ENCODE measurements at regions not wholly inside any gene's neighbourhood (a gene's known extent, or its start where the extent isn't known, plus 50 kb on each side); places are given as distances from the start of the nearest gene placed in this dataset.

- Histone ChIP-seq H3K4me1 (ENCODE audit: control insufficient read depth in 2 of 2, insufficient read depth in 2 of 2, low read length in 2 of 2) (no peaks in the 10 kb centered on the region), H3K27me3 (ENCODE audit: control insufficient read depth in 2 of 2, insufficient read depth in 2 of 2, low read length in 2 of 2) (no peaks in the 10 kb centered on the region), H3K27ac (ENCODE audit: low read depth, low read length) (no peak overlapping the region), H3K9me3 (ENCODE audit: control insufficient read depth in 2 of 3, low read length in 3 of 3) (no peaks in the 10 kb centered on the region), H3K36me3 (ENCODE audit: control insufficient read depth in 2 of 3, insufficient read depth in 3 of 3, low read length in 3 of 3) (no peaks in the 10 kb centered on the region), H3K4me3 (ENCODE audit: low read length) (no peak overlapping the region)
- no peak overlapping the region for H3K4me3 Mint-ChIP-seq
- H3K4me1 Mint-ChIP-seq, result peaks cover 0 to 1% (median 0%) of the 10 kb centered on the region in 7 donors
- POLR2A ChIA-PET, result no interaction called here
- H3K36me3 Mint-ChIP-seq, result no peaks in the 10 kb centered on the region
- peaks cover 0 to 3% (median 0%) of the 10 kb centered on the region in 11 donors for H3K9me3 Mint-ChIP-seq
- H3K27me3 Mint-ChIP-seq, result peaks cover 0 to 13% (median 5%) of the 10 kb centered on the region in 5 donors
- intact Hi-C loops (cut with micrococcal nuclease), result no loop called here
- CTCF ChIA-PET, result no interaction called here
- DNase-seq (no peak), ATAC-seq (no peak)
- H3K27ac Mint-ChIP-seq, result no peak overlapping the region
Observed at GRCh38 chr5:159536646-159537045, 206.4 kb upstream of the IL12B start.

DNA sequence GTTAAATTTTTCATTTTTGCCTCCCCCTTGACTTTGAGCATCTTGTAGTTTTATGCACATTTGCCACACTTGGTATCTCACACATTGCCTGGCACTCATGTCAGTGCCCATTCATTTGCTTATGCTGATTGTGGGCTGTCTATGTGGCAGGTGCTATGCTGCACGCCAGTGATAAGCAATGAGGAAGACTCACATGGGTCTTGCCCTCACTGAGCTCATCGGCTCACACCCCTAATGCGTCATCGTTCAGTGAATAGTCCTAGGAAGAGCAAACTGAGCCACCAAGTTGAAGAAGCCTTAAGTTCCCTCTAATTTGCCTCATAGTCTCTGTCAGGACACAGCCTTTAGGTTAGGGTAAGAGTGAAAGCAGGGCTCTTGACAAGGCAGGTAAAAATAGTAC lies 209.4 kb upstream of the IL12B start:
- intact Hi-C loops (cut with micrococcal nuclease), result no loop called here
- no peaks in the 10 kb centered on the region for H3K36me3 ChIP-seq (ENCODE audit: control insufficient read depth in 2 of 3, insufficient read depth in 3 of 3, low read length in 3 of 3)
- DNase-seq, result no peak
- Mint-ChIP-seq H3K9me3 (peaks cover 0 to 3% (median 0%) of the 10 kb centered on the region in 11 donors), H3K4me1 (peaks cover 0 to 1% (median 0%) of the 10 kb centered on the region in 7 donors), H3K36me3 (no peaks in the 10 kb centered on the region), H3K4me3 (no peak overlapping the region), H3K27me3 (peaks cover 5 to 26% (median 7%) of the 10 kb centered on the region in 5 donors), H3K27ac (no peak overlapping the region)
- POLR2A ChIA-PET, result no interaction called here
- H3K4me3 ChIP-seq (ENCODE audit: low read length), result no peak overlapping the region
- H3K9me3 ChIP-seq (ENCODE audit: control insufficient read depth in 2 of 3, low read length in 3 of 3), result no peaks in the 10 kb centered on the region
- no peak for ATAC-seq
- no peaks in the 10 kb centered on the region for H3K4me1 ChIP-seq (ENCODE audit: control insufficient read depth in 2 of 2, insufficient read depth in 2 of 2, low read length in 2 of 2)
- no peaks in the 10 kb centered on the region for H3K27me3 ChIP-seq (ENCODE audit: control insufficient read depth in 2 of 2, insufficient read depth in 2 of 2, low read length in 2 of 2)
- CTCF ChIA-PET, result no interaction called here
- H3K27ac ChIP-seq (ENCODE audit: low read depth, low read length), result no peak overlapping the region

DNA sequence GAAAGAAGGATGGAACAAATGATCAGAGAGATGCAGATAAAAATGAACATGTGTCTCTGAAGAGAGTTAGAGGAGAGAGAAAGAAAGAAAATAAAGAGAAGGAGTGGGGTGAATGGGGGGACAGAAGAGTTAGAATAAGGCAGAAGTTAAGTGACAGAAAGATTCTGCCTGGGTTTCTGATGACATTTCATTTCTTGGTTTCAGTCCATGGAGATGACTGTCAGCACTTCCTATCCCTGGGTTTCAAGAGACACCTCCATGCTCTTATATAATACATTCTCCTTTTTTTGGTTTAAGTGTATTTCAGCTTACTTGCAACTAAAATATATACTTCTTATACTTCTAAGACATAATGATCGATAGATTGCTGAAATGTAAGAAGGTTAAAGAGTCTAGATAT lies 213.0 kb upstream of the IL12B start:
- H3K36me3 ChIP-seq (ENCODE audit: control insufficient read depth in 2 of 3, insufficient read depth in 3 of 3, low read length in 3 of 3), result no peaks in the 10 kb centered on the region
- no peak for DNase-seq
- ATAC-seq, result no peak
- ChIA-PET POLR2A (no interaction called here), CTCF (no interaction called here)
- H3K4me3 Mint-ChIP-seq, result no peak overlapping the region
- peaks cover 5 to 28% (median 18%) of the 10 kb centered on the region in 5 donors for H3K27me3 Mint-ChIP-seq
- no peaks in the 10 kb centered on the region for H3K36me3 Mint-ChIP-seq
- no peak overlapping the region for H3K4me3 ChIP-seq (ENCODE audit: low read length)
- H3K27ac Mint-ChIP-seq, result no peak overlapping the region
- intact Hi-C loops (cut with micrococcal nuclease), result no loop called here
- peaks cover 0 to 9% (median 5%) of the 10 kb centered on the region in 11 donors for H3K9me3 Mint-ChIP-seq
- H3K27ac ChIP-seq (ENCODE audit: low read depth, low read length), result no peak overlapping the region
- no peaks in the 10 kb centered on the region for H3K4me1 Mint-ChIP-seq
- H3K4me1 ChIP-seq (ENCODE audit: control insufficient read depth in 2 of 2, insufficient read depth in 2 of 2, low read length in 2 of 2), result no peaks in the 10 kb centered on the region
- no peaks in the 10 kb centered on the region for H3K9me3 ChIP-seq (ENCODE audit: control insufficient read depth in 2 of 3, low read length in 3 of 3)
- H3K27me3 ChIP-seq (ENCODE audit: control insufficient read depth in 2 of 2, insufficient read depth in 2 of 2, low read length in 2 of 2), result no peaks in the 10 kb centered on the region

- no peaks in the 10 kb centered on the region for H3K4me1 Mint-ChIP-seq
- Histone ChIP-seq H3K36me3 (ENCODE audit: control insufficient read depth in 2 of 3, insufficient read depth in 3 of 3, low read length in 3 of 3) (no peaks in the 10 kb centered on the region), H3K27ac (ENCODE audit: low read depth, low read length) (no peak overlapping the region), H3K9me3 (ENCODE audit: control insufficient read depth in 2 of 3, low read length in 3 of 3) (no peaks in the 10 kb centered on the region), H3K27me3 (ENCODE audit: control insufficient read depth in 2 of 2, insufficient read depth in 2 of 2, low read length in 2 of 2) (no peaks in the 10 kb centered on the region), H3K4me1 (ENCODE audit: control insufficient read depth in 2 of 2, insufficient read depth in 2 of 2, low read length in 2 of 2) (no peaks in the 10 kb centered on the region), H3K4me3 (ENCODE audit: low read length) (no peak overlapping the region)
- ATAC-seq (no peak), DNase-seq (no peak)
- no peaks in the 10 kb centered on the region for H3K36me3 Mint-ChIP-seq
- intact Hi-C loops (cut with micrococcal nuclease), result no loop called here
- CTCF ChIA-PET, result no interaction called here
- POLR2A ChIA-PET, result no interaction called here
- peaks cover 5 to 28% (median 14%) of the 10 kb centered on the region in 5 donors for H3K27me3 Mint-ChIP-seq
- H3K27ac Mint-ChIP-seq, result no peak overlapping the region
- H3K9me3 Mint-ChIP-seq, result peaks cover 0 to 9% (median 5%) of the 10 kb centered on the region in 11 donors
- no peak overlapping the region for H3K4me3 Mint-ChIP-seq
Observed at GRCh38 chr5:159545156-159545555, 214.9 kb upstream of the IL12B start.

DNA sequence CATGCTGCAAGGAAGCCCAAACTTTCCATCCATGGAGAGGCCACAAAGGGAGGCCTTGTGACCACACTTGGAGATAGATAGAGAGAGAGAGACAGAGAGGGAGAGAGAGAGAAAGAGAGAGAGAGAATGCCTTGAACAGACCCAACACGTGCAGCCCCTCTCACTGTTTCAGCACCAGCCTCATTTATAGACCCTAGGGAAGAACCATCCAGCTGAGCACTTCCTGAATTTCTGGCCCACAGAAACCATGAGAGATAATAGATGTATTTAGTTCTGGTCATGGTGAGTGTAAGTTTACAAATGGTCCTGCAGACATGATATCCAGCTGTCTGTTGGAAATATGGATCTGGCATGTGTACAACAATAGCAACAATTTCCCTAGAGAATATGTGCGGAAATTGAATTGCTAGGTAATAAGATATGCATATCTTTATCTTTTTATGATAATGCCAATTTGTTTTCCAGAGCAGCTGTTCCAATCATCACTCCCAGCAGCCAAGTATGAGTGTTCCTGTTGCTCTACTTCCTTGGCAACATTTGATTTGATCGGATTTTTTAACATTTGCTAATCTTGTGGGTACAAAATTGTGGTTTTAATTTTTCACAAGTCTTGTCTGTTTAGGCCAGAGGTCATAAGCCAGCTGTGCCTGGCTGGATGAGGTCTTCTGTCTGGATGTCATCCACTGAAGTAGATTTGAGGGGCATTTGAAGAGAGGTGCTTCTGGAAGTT lies 217.3 kb upstream of the IL12B start:
- intact Hi-C loops (cut with micrococcal nuclease), result no loop called here
- ATAC-seq, result no peak
- H3K36me3 ChIP-seq (ENCODE audit: control insufficient read depth in 2 of 3, insufficient read depth in 3 of 3, low read length in 3 of 3), result no peaks in the 10 kb centered on the region
- DNase-seq, result no peak
- no peaks in the 10 kb centered on the region for H3K27me3 ChIP-seq (ENCODE audit: control insufficient read depth in 2 of 2, insufficient read depth in 2 of 2, low read length in 2 of 2)
- peak overlapping the region in 1 of 9 donors; percentile 23 for H3K27ac Mint-ChIP-seq
- H3K9me3 Mint-ChIP-seq, result peaks cover 0 to 9% (median 5%) of the 10 kb centered on the region in 11 donors
- peaks cover 5 to 21% (median 14%) of the 10 kb centered on the region in 5 donors for H3K27me3 Mint-ChIP-seq
- H3K4me3 Mint-ChIP-seq, result no peak overlapping the region
- no peak overlapping the region for H3K4me3 ChIP-seq (ENCODE audit: low read length)
- H3K27ac ChIP-seq (ENCODE audit: low read depth, low read length), result no peak overlapping the region
- CTCF ChIA-PET, result no interaction called here
- no peaks in the 10 kb centered on the region for H3K36me3 Mint-ChIP-seq
- H3K4me1 Mint-ChIP-seq, result no peaks in the 10 kb centered on the region
- H3K4me1 ChIP-seq (ENCODE audit: control insufficient read depth in 2 of 2, insufficient read depth in 2 of 2, low read length in 2 of 2), result no peaks in the 10 kb centered on the region
- POLR2A ChIA-PET, result no interaction called here
- no peaks in the 10 kb centered on the region for H3K9me3 ChIP-seq (ENCODE audit: control insufficient read depth in 2 of 3, low read length in 3 of 3)

DNA sequence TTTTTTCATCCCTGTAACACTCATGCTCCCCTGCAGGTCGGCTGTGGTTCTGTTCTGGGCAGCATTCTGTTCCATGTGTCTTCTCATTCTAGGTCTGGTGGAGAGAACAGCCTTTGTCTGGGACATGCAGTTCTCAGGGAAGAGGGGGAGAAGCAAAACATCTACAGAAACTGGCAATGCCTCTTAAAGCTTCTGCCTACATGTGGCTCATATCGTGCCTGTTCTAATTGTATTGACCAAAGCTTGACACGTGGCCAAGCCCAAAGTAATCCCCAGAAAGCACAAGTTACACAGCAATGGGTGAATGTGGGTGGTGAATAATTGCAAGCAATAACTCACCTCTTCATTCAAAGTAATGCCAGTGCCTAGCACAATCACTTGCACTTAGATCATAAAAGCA lies 218.2 kb upstream of the IL12B start:
- H3K36me3 ChIP-seq (ENCODE audit: control insufficient read depth in 2 of 3, insufficient read depth in 3 of 3, low read length in 3 of 3), result no peaks in the 10 kb centered on the region
- Mint-ChIP-seq H3K36me3 (no peaks in the 10 kb centered on the region), H3K9me3 (peaks cover 0 to 9% (median 5%) of the 10 kb centered on the region in 11 donors), H3K27me3 (peaks cover 5 to 19% (median 10%) of the 10 kb centered on the region in 5 donors), H3K4me3 (no peak overlapping the region), H3K4me1 (no peaks in the 10 kb centered on the region), H3K27ac (no peak overlapping the region)
- POLR2A ChIA-PET, result no interaction called here
- CTCF ChIA-PET, result no interaction called here
- ATAC-seq (no peak), DNase-seq (no peak)
- no peak overlapping the region for H3K27ac ChIP-seq (ENCODE audit: low read depth, low read length)
- no peaks in the 10 kb centered on the region for H3K4me1 ChIP-seq (ENCODE audit: control insufficient read depth in 2 of 2, insufficient read depth in 2 of 2, low read length in 2 of 2)
- no peaks in the 10 kb centered on the region for H3K9me3 ChIP-seq (ENCODE audit: control insufficient read depth in 2 of 3, low read length in 3 of 3)
- H3K27me3 ChIP-seq (ENCODE audit: control insufficient read depth in 2 of 2, insufficient read depth in 2 of 2, low read length in 2 of 2), result no peaks in the 10 kb centered on the region
- intact Hi-C loops (cut with micrococcal nuclease), result no loop called here
- no peak overlapping the region for H3K4me3 ChIP-seq (ENCODE audit: low read length)

GRCh38 chr5:159549046-159549445 lies 218.8 kb upstream of the IL12B start:
- POLR2A ChIA-PET, result no interaction called here
- DNase-seq (no peak), ATAC-seq (no peak)
- Histone ChIP-seq H3K9me3 (ENCODE audit: control insufficient read depth in 2 of 3, low read length in 3 of 3) (no peaks in the 10 kb centered on the region), H3K36me3 (ENCODE audit: control insufficient read depth in 2 of 3, insufficient read depth in 3 of 3, low read length in 3 of 3) (no peaks in the 10 kb centered on the region), H3K4me3 (ENCODE audit: low read length) (no peak overlapping the region), H3K27ac (ENCODE audit: low read depth, low read length) (no peak overlapping the region), H3K4me1 (ENCODE audit: control insufficient read depth in 2 of 2, insufficient read depth in 2 of 2, low read length in 2 of 2) (no peaks in the 10 kb centered on the region), H3K27me3 (ENCODE audit: control insufficient read depth in 2 of 2, insufficient read depth in 2 of 2, low read length in 2 of 2) (no peaks in the 10 kb centered on the region)
- CTCF ChIA-PET, result no interaction called here
- Mint-ChIP-seq H3K27ac (no peak overlapping the region), H3K27me3 (peaks cover 5 to 19% (median 8%) of the 10 kb centered on the region in 5 donors), H3K36me3 (no peaks in the 10 kb centered on the region), H3K4me3 (no peak overlapping the region), H3K4me1 (no peaks in the 10 kb centered on the region), H3K9me3 (peaks cover 0 to 9% (median 5%) of the 10 kb centered on the region in 11 donors)
- intact Hi-C loops (cut with micrococcal nuclease), result no loop called here
